HAP-1 (cell line): ENCODE measurements at regions not wholly inside any gene's neighbourhood (a gene's known extent, or its start where the extent isn't known, plus 50 kb on each side); places are given as distances from the start of the nearest gene placed in this dataset.
"Not testable (repeated sequence)": the region's sequence is repeated elsewhere in the genome, so short reads cannot be mapped to it uniquely, and the experiment has no call there.

Source experiments
- DNase-seq, 2 experiments: peaks; one replicate each; pipeline ENCODE4 v3.0.0-alpha.2; 2016 to 2020; ENCODE audit warnings: low spot score in 2 of 2
- H3K27me3 ChIP-seq: fragments of 250-450 bp; sonication (Bioruptor Pico); 2 replicates; pipeline ENCODE4 v1.5.1; 2020; ENCODE audit warnings: low read depth, mild to moderate bottlenecking, moderate library complexity
- H3K36me3 ChIP-seq: fragments of 250-450 bp; sonication (Bioruptor Pico); replicated peaks from 2 replicates; pipeline ENCODE4 v1.5.1; 2020; ENCODE audit warnings: mild to moderate bottlenecking
- H3K4me1 ChIP-seq: fragments of 250-450 bp; sonication (Bioruptor Pico); 2 replicates; pipeline ENCODE4 v1.5.1; 2020; ENCODE audit warnings: mild to moderate bottlenecking
- H3K4me3 ChIP-seq: fragments of 250-450 bp; sonication (Bioruptor Pico); 2 replicates; pipeline ENCODE4 v1.5.1; 2020; ENCODE audit warnings: mild to moderate bottlenecking, moderate library complexity
- H3K9me3 ChIP-seq: fragments of 250-450 bp; sonication (Bioruptor Pico); 2 replicates; pipeline ENCODE4 v1.5.1; 2020; ENCODE audit warnings: mild to moderate bottlenecking, moderate library complexity
- in situ Hi-C: fragments of 300-500 bp; cut with MboI; formaldehyde crosslinking; loops from 3 replicates; pipeline ENCODE4 v1.14.3; 2020; ENCODE audit warnings: low sequenced_read_pairs, inconsistent platforms, mixed read lengths

- no peaks in the 10 kb centered on the region for H3K27me3 ChIP-seq
- H3K4me1 ChIP-seq: no peaks in the 10 kb centered on the region
- in situ Hi-C loops: no loop called here
- no peaks in the 10 kb centered on the region for H3K9me3 ChIP-seq
- DNase-seq: no peak
- H3K36me3 ChIP-seq: peaks cover 9% of the 10 kb centered on the region
- no peak overlapping the region for H3K4me3 ChIP-seq
Measured at GRCh38 chr12:124379938-124380754, 85.3 kb downstream of the RFLNA start.

DNA sequence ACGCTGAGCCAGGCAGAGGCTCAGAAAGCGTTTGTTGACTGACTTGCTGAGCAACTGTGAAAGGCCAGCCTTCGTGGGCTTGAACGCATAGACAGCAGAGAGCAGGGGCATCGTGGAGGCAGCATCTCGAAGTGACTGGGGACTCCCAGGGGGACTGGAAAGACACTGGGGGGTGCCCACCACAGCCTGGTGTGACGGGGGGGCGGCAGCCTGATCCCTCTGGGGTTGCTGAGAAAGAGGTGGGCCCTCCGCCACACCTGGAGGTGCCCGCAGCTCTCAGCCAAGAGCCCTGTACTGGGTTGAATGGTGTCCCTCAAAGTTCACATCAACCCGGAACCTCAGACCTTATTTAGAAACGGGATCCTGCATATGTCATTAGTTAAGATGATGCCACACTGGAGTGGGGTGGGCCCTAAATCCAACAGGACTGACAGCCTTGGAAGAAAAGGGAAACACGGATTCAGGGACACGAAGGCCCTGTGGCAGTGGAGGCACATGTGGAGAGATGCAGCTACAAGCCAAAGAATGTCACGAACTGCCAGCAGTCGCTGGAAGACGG lies 84.6 kb downstream of the RFLNA start:
- DNase-seq: no peak
- no peak overlapping the region for H3K4me3 ChIP-seq
- H3K27me3 ChIP-seq: no peaks in the 10 kb centered on the region
- peaks cover 9% of the 10 kb centered on the region for H3K36me3 ChIP-seq
- H3K4me1 ChIP-seq: no peaks in the 10 kb centered on the region
- in situ Hi-C loops: no loop called here
- no peaks in the 10 kb centered on the region for H3K9me3 ChIP-seq

DNA sequence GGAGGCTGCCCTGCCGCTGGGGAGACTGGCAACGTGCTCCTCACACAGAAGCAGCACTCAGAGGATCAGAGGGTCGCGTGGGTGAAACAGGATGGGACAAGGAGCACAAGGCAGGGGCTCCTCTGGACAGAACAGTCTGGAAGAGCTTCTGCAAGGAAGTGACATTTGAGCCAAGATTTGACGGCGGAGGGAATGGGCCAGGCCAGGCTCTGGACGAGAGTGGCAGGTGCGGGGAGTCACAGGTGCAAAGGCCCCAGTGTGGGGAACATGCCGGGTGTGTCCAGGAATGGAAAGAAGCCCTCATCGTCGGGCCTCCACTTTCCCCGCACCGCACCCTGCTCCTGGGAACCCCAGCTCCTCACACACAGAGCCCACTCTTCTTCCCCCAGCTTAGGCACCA lies 84.0 kb downstream of the RFLNA start:
- no peak overlapping the region for H3K4me3 ChIP-seq
- no peaks in the 10 kb centered on the region for H3K9me3 ChIP-seq
- in situ Hi-C loops: no loop called here
- DNase-seq: no peak
- H3K27me3 ChIP-seq: no peaks in the 10 kb centered on the region
- no peaks in the 10 kb centered on the region for H3K4me1 ChIP-seq
- H3K36me3 ChIP-seq: peaks cover 9% of the 10 kb centered on the region

DNA sequence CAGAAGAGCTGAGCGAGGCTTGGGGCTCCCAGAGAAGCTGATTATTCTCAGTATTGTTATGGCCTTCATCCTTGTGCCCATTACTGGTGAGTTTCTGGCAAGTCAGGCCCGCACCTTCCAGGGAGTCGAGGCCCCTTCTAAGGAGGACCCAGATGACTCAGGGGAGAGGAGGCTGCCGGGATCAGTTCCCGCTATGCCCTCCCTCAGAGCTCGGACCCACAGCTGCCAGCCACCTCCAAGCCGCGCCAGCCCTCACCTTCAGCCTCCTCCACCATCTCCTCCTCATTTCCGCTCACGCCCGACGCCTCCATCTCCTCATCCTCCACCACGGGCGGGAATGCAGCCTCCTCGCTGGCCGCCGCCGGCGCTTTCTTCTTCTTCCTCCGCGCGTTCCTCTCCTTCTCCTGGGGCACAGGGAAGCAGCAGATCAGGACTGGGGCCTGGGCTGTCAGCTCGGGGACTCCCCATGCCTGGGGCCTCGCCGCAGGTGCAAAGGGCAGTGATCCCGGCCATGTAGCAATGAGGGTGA lies 83.2 kb downstream of the RFLNA start:
- in situ Hi-C loops: no loop called here
- Histone ChIP-seq H3K4me1 (no peaks in the 10 kb centered on the region), H3K36me3 (peaks cover 9% of the 10 kb centered on the region), H3K4me3 (no peak overlapping the region), H3K27me3 (no peaks in the 10 kb centered on the region), H3K9me3 (no peaks in the 10 kb centered on the region)
- DNase-seq: no peak

DNA sequence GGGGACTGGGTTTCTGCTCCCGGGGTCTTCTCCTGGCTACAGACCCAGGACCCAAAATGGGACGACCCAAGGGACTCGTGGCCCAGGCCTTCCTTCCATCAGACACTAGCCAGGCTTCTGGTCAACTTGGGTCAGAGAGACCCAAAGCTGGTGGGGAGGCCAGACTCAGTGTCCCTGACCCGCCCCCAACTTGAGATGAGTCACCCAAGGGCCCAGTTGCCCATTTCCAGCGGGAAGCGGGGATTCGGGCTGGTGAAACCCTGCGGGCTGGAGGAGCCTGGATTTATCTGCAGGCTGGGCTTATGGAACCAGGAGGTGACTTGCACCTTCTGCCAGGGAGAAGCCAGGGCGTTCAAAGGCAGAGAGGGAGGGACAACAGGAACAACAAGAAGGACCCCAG lies 81.5 kb downstream of the RFLNA start:
- no peak for DNase-seq
- H3K4me3 ChIP-seq: no peak overlapping the region
- no peaks in the 10 kb centered on the region for H3K27me3 ChIP-seq
- peaks cover 14% of the 10 kb centered on the region for H3K36me3 ChIP-seq
- in situ Hi-C loops: no loop called here
- no peaks in the 10 kb centered on the region for H3K9me3 ChIP-seq
- H3K4me1 ChIP-seq: no peaks in the 10 kb centered on the region

GRCh38 chr12:124375789-124376175 lies 80.9 kb downstream of the RFLNA start:
- in situ Hi-C loops: no loop called here
- H3K4me1 ChIP-seq: no peaks in the 10 kb centered on the region
- H3K36me3 ChIP-seq: peaks cover 16% of the 10 kb centered on the region

GRCh38 chr12:124375141-124375788 lies 80.4 kb downstream of the RFLNA start:
- H3K36me3 ChIP-seq: peaks cover 16% of the 10 kb centered on the region
- H3K9me3 ChIP-seq: no peaks in the 10 kb centered on the region

More at GRCh38 chr12:124375789-124376175, 80.9 kb downstream of the RFLNA start:
- H3K9me3 ChIP-seq: no peaks in the 10 kb centered on the region
- no peak overlapping the region for H3K4me3 ChIP-seq
- no peaks in the 10 kb centered on the region for H3K27me3 ChIP-seq
- DNase-seq: no peak

DNA sequence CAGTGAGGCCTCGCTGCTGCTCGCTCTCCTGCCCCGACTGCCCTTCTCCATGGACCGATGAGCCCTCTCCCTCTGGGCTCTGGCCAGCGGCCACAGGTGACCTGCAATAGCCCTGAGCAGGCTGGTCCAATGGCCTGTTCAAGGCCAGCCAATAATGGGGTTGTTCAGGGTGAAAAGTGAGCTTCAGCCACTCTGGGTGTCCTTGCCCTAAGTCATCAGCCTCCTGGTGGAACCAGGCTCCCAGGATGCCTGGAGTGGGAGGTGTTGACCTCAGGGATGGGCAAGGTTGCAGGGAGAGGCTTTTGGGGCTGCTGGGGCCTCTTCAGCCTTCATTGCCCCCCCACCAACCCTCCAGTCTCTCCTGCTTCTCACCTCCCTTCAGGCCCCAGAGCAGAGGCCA lies 79.7 kb downstream of the RFLNA start:
- Histone ChIP-seq H3K27me3 (no peaks in the 10 kb centered on the region), H3K4me1 (no peaks in the 10 kb centered on the region), H3K36me3 (peaks cover 14% of the 10 kb centered on the region), H3K9me3 (no peaks in the 10 kb centered on the region), H3K4me3 (no peak overlapping the region)
- DNase-seq: no peak
- in situ Hi-C loops: no loop called here

More at GRCh38 chr12:124375141-124375788, 80.4 kb downstream of the RFLNA start:
- H3K4me1 ChIP-seq: no peaks in the 10 kb centered on the region
- in situ Hi-C loops: no loop called here
- no peak for DNase-seq
- H3K4me3 ChIP-seq: no peak overlapping the region
- no peaks in the 10 kb centered on the region for H3K27me3 ChIP-seq

DNA sequence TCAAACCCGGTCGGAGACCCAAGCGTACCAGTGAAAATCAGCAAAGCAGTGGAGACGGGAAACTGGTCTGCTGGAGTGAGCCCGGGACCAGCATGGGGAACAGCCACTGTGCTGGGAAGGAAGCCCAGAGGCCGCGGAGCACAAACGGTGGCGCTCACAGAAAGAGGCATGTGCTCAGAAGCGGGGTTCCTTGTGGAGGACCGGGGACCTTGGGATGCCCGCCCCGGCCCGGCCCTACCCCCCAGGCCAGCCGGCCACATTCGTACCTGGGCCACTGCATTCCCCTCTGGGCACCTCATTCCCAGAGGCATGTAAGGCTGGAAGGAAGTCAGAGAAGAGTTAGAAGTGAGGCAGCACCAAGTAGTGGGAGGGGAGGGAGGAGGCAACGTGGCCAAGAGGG lies 79.3 kb downstream of the RFLNA start:
- Histone ChIP-seq H3K27me3 (no peaks in the 10 kb centered on the region), H3K36me3 (peaks cover 14% of the 10 kb centered on the region), H3K4me3 (no peak overlapping the region), H3K9me3 (no peaks in the 10 kb centered on the region), H3K4me1 (no peaks in the 10 kb centered on the region)
- in situ Hi-C loops: no loop called here
- DNase-seq: no peak

- H3K4me1 ChIP-seq, H3K9me3 ChIP-seq, DNase-seq, H3K4me3 ChIP-seq, in situ Hi-C loops, H3K27me3 ChIP-seq: not testable (repeated sequence)
- H3K36me3 ChIP-seq: peaks cover 14% of the 10 kb centered on the region
Measured at GRCh38 chr12:124373701-124374100, 78.8 kb downstream of the RFLNA start.

- no peak for DNase-seq
- no peaks in the 10 kb centered on the region for H3K9me3 ChIP-seq
- no peaks in the 10 kb centered on the region for H3K4me1 ChIP-seq
- in situ Hi-C loops: no loop called here
- H3K4me3 ChIP-seq: no peak overlapping the region
- no peaks in the 10 kb centered on the region for H3K27me3 ChIP-seq
- H3K36me3 ChIP-seq: peaks cover 14% of the 10 kb centered on the region
Measured at GRCh38 chr12:124372831-124373230, 77.9 kb downstream of the RFLNA start.

- H3K27me3 ChIP-seq: no peaks in the 10 kb centered on the region
- H3K9me3 ChIP-seq: no peaks in the 10 kb centered on the region
- H3K36me3 ChIP-seq: peaks cover 10% of the 10 kb centered on the region
- DNase-seq: no peak
- H3K4me3 ChIP-seq: no peak overlapping the region
- no peaks in the 10 kb centered on the region for H3K4me1 ChIP-seq
- in situ Hi-C loops: no loop called here
Measured at GRCh38 chr12:124371970-124372555, 77.2 kb downstream of the RFLNA start.

- Histone ChIP-seq H3K36me3 (peaks cover 8% of the 10 kb centered on the region), H3K27me3 (no peaks in the 10 kb centered on the region), H3K4me3 (no peak overlapping the region), H3K4me1 (no peaks in the 10 kb centered on the region), H3K9me3 (no peaks in the 10 kb centered on the region)
- in situ Hi-C loops: no loop called here
- DNase-seq: no peak
Measured at GRCh38 chr12:124371366-124371765, 76.5 kb downstream of the RFLNA start.

DNA sequence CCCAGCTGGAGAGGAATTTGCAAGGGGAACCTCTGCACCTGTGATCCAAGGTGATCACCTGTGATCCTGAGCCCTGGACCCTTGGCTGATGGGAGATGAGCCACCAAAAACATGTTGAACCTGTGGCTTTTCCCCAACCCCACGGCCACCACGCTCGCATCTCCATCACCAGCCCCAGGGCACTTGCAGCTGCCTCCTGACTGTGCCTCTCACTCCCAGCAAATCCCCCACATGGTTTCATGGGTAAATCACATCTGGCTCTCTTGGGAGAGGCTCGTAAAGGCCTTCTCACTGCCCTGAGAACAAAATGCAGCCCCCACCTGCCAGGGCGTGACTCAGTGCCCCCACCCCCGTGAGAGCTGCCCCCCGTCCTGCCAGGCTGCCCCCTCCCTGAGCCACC lies 76.0 kb downstream of the RFLNA start:
- in situ Hi-C loops: no loop called here
- no peak overlapping the region for H3K4me3 ChIP-seq
- no peaks in the 10 kb centered on the region for H3K9me3 ChIP-seq
- H3K36me3 ChIP-seq: peaks cover 8% of the 10 kb centered on the region
- no peak for DNase-seq
- H3K27me3 ChIP-seq: no peaks in the 10 kb centered on the region
- no peaks in the 10 kb centered on the region for H3K4me1 ChIP-seq
